RWPE1 (cell line): ENCODE measurements at regions not wholly inside any gene's neighbourhood (a gene's known extent, or its start where the extent isn't known, plus 50 kb on each side); places are given as distances from the start of the nearest gene placed in this dataset.

Source experiments
- CTCF ChIA-PET: fragments of 350-600 bp; sonication (Branson Sonifier 250); formaldehyde crosslinking; extraction: SDS; loops from one replicate; lab custom pipeline; 2021; lab: Yijun Ruan, JAX
- POLR2A ChIA-PET: fragments of 400-600 bp; formaldehyde crosslinking; extraction: SDS; loops from one replicate; lab custom pipeline; 2020; ENCODE audit warnings: antibody characterized with exemption; ENCODE audit not compliant: low non-redundant PET; lab: Yijun Ruan, JAX
- DNase-seq: peaks from one replicate; pipeline ENCODE4 v3.0.0; 2012; ENCODE audit warnings: low spot score
- H3K27ac ChIP-seq: fragments of 450-650 bp; 2 replicates; pipeline ENCODE4 v1.5.1; 2017
- TF ChIP-seq, protein P1 (sequence below): fragments of 450-650 bp; conservative IDR thresholded peaks from 2 replicates; pipeline ENCODE4 v1.5.1; 2017; ENCODE audit warnings: low read depth, mild to moderate bottlenecking

DNA sequence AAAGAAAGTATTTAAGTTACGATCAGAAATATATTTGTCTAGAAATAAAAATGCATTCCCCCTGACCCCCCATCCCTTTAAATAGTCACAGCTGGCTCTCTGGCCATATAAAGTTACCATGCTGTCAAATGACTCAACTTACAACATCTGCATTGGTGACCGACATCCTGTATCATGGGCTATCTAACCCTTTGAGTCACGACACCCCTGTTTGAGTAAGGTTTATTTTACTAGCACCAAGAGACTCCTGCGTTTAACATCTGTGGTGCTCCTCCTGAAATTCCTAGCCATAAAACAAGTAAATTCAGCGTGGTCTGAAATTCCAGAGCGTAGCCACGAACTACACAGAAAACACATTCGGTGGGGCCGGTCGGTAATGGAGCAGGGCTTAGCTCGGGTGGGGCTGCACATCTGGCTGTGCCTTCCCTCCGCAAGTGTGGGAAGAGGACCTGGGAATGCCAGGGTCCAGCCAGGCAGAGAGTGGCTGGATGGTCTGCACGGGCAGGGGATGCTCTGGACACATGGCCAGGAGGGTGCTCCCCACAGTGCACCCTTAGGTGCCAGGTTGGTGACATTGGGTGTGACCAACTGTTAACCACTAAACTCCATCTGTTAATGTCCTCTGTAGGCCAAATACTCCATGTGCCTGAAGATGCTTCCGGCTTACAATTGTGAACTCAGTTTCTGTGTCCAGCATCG is 53.0 kb upstream of the CLDN14 start:
- CTCF ChIA-PET: interaction anchor here (0.7 kb wide), 1 partner anchor 98 kb away, joined by 3 read pairs; no protein-coding TSS in a partner anchor
- TF ChIP-seq, protein P1, sequence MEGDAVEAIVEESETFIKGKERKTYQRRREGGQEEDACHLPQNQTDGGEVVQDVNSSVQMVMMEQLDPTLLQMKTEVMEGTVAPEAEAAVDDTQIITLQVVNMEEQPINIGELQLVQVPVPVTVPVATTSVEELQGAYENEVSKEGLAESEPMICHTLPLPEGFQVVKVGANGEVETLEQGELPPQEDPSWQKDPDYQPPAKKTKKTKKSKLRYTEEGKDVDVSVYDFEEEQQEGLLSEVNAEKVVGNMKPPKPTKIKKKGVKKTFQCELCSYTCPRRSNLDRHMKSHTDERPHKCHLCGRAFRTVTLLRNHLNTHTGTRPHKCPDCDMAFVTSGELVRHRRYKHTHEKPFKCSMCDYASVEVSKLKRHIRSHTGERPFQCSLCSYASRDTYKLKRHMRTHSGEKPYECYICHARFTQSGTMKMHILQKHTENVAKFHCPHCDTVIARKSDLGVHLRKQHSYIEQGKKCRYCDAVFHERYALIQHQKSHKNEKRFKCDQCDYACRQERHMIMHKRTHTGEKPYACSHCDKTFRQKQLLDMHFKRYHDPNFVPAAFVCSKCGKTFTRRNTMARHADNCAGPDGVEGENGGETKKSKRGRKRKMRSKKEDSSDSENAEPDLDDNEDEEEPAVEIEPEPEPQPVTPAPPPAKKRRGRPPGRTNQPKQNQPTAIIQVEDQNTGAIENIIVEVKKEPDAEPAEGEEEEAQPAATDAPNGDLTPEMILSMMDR: no peak
- POLR2A ChIA-PET: no interaction called here

GRCh38 chr21:36533468-36533848 is 53.5 kb upstream of the CLDN14 start:
- no peak for DNase-seq
- TF ChIP-seq, protein P1: no peak
- no peak overlapping the region for H3K27ac ChIP-seq
- ChIA-PET CTCF (interaction anchor here (0.7 kb wide), 1 partner anchor 97 kb away, joined by 3 read pairs; no protein-coding TSS in a partner anchor), POLR2A (no interaction called here)

More for the DNA sequence above, 53.0 kb upstream of the CLDN14 start:
- no peak overlapping the region for H3K27ac ChIP-seq
- no peak for DNase-seq

GRCh38 chr21:36534656-36535055 is 54.7 kb upstream of the CLDN14 start:
- POLR2A ChIA-PET: no interaction called here
- DNase-seq: no peak
- CTCF ChIA-PET: no interaction called here

DNA sequence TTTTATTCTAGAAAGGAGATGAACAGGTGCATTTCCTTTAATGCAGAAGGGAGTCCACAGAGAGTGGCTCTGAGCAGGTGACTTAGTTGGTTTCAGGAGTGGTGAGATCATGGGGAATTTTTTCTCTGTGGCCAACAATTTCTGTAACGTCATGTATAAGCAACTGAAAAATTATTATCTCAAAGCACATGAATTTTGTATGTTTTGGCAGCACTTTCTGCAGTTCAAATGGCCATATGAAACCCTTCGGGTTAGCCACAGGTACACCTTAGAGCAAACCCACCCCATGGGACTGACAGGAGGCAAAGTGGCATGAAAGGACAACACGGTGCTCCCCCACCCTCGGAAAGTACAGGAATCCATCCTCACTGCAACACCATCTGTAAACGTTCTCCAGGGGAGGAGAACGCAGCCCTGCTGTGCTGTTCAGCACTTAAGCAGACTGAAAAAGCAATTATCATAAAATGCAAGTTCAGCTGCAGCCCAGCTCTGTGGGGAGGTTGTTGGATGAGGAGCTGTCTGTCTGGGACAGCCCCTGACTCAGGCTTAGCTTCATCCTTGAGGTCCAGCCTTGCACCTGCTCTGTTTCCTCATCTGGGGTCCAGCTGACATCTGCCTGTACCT is 55.8 kb upstream of the CLDN14 start:
- TF ChIP-seq, protein P1: no peak
- H3K27ac ChIP-seq: no peak overlapping the region
- ChIA-PET CTCF (no interaction called here), POLR2A (no interaction called here)
- DNase-seq: no peak

More at GRCh38 chr21:36534656-36535055, 54.7 kb upstream of the CLDN14 start:
- TF ChIP-seq, protein P1: no peak
- H3K27ac ChIP-seq: no peak overlapping the region

DNA sequence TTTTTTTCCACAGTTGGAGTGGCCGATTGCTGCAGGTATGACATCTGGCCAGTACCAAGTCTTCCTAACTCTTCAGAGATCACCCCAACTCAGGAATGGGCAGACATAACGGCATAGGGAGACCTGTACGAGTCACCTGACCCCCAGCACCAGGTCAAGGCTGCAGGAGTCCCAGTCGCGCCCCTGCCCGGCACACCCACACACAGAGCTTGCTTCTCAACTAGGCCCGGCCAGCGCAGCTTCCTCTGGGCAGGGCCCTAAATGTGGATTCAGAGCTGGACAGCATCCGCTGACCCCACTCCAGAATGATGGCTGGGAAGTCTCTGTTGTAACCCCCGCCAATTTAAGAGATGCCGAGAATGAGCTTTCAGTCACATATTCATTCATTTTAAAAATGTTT is 58.8 kb upstream of the CLDN14 start:
- no peak overlapping the region for H3K27ac ChIP-seq
- no peak for DNase-seq
- TF ChIP-seq, protein P1: no peak
- POLR2A ChIA-PET: no interaction called here
- CTCF ChIA-PET: interaction anchor here (0.8 kb wide), 1 partner anchor 36 kb away, joined by 3 read pairs; no protein-coding TSS in a partner anchor

DNA sequence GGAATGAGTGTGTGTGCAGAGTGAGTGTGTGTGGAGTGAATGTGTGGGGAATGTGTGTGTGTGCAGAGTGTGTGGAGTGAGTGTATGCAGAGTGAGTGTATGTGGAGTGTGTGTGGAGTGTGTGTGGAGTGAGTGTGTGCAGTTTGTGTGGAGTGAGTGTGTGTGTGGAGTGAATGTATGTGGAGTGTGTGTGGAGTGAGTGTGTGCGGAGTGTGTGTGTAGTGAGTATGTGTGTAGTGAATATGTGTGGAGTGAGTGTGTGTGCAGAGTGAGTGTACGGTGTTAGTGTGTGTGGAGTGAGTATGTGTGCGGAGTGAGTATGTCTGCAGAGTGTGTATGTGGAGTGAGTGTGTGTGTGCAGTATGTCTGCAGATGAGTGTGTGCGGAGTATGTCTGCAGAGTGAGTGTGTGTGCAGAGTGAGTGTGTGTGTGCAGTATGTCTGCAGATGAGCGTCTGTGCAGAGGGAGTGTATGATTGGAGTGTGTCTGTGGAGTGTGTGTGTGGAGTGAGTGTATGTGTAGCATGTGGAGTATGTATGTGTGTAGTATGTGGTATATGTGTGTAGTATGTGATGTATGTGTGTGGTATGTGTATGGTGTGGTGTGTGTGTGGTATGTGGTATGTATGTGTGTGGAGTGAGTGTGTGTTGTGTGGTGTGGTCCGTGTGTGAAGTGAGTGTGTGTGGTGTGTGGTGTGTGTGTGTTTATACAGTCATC is 59.7 kb upstream of the CLDN14 start:
- no peak overlapping the region for H3K27ac ChIP-seq
- no peak for DNase-seq

More for the DNA sequence above, 59.7 kb upstream of the CLDN14 start:
- CTCF ChIA-PET: interaction anchor here (0.8 kb wide), 1 partner anchor 37 kb away, joined by 3 read pairs; no protein-coding TSS in a partner anchor
- POLR2A ChIA-PET: no interaction called here
- TF ChIP-seq, protein P1: no peak
